ENCODE measurements at regions not wholly inside any gene's neighbourhood (a gene's known extent, or its start where the extent isn't known, plus 50 kb on each side); places are given as distances from the start of the nearest gene placed in this dataset.
"Not testable (repeated sequence)": the region's sequence is repeated elsewhere in the genome, so short reads cannot be mapped to it uniquely, and the experiment has no call there.

GRCh38 chr18:14999085-14999975 lies 251.4 kb downstream of the ANKRD30B start:
- ChIA-PET CTCF (no interaction called here), POLR2A (no interaction called here)
- Histone ChIP-seq H3K27me3 (ENCODE audit: control insufficient read depth, insufficient read depth, low read length) (no peaks in the 10 kb centered on the region), H3K4me3 (ENCODE audit: low read depth, low read length) (no peak overlapping the region), H3K36me3 (ENCODE audit: control insufficient read depth, insufficient read depth, low read length) (no peaks in the 10 kb centered on the region)
- no peak for DNase-seq (ENCODE audit: low read depth)
- TF ChIP-seq CTCF (IDR thresholded peaks at IDR 0.05; ENCODE audit: insufficient read depth, low read depth, low read length) = no peak

GRCh38 chr18:15000119-15001037 lies 252.4 kb downstream of the ANKRD30B start:
- DNase-seq (ENCODE audit: low read depth); H3K4me3 ChIP-seq (ENCODE audit: low read depth, low read length); H3K27me3 ChIP-seq (ENCODE audit: control insufficient read depth, insufficient read depth, low read length); H3K36me3 ChIP-seq (ENCODE audit: control insufficient read depth, insufficient read depth, low read length); CTCF ChIA-PET; POLR2A ChIA-PET: not testable (repeated sequence)

GRCh38 chr18:15001038-15001794 lies 253.2 kb downstream of the ANKRD30B start:
- H3K36me3 ChIP-seq (ENCODE audit: control insufficient read depth, insufficient read depth, low read length); POLR2A ChIA-PET; DNase-seq (ENCODE audit: low read depth); CTCF ChIA-PET; H3K27me3 ChIP-seq (ENCODE audit: control insufficient read depth, insufficient read depth, low read length); H3K4me3 ChIP-seq (ENCODE audit: low read depth, low read length): not testable (repeated sequence)

GRCh38 chr18:15001795-15002107 lies 253.8 kb downstream of the ANKRD30B start:
- POLR2A ChIA-PET; DNase-seq (ENCODE audit: low read depth); H3K4me3 ChIP-seq (ENCODE audit: low read depth, low read length); H3K27me3 ChIP-seq (ENCODE audit: control insufficient read depth, insufficient read depth, low read length); CTCF ChIA-PET; H3K36me3 ChIP-seq (ENCODE audit: control insufficient read depth, insufficient read depth, low read length): not testable (repeated sequence)

GRCh38 chr18:15002765-15003164 lies 254.8 kb downstream of the ANKRD30B start:
- DNase-seq (ENCODE audit: low read depth); CTCF ChIA-PET; H3K36me3 ChIP-seq (ENCODE audit: control insufficient read depth, insufficient read depth, low read length); H3K27me3 ChIP-seq (ENCODE audit: control insufficient read depth, insufficient read depth, low read length); POLR2A ChIA-PET; H3K4me3 ChIP-seq (ENCODE audit: low read depth, low read length): not testable (repeated sequence)

- CTCF ChIA-PET; H3K27me3 ChIP-seq (ENCODE audit: control insufficient read depth, insufficient read depth, low read length); H3K36me3 ChIP-seq (ENCODE audit: control insufficient read depth, insufficient read depth, low read length); DNase-seq (ENCODE audit: low read depth); H3K4me3 ChIP-seq (ENCODE audit: low read depth, low read length); POLR2A ChIA-PET: not testable (repeated sequence)
Measured at GRCh38 chr18:15003231-15003630, 255.3 kb downstream of the ANKRD30B start.

GRCh38 chr18:15003636-15004269 lies 255.8 kb downstream of the ANKRD30B start:
- POLR2A ChIA-PET; CTCF ChIA-PET; H3K4me3 ChIP-seq (ENCODE audit: low read depth, low read length); DNase-seq (ENCODE audit: low read depth); H3K27me3 ChIP-seq (ENCODE audit: control insufficient read depth, insufficient read depth, low read length); H3K36me3 ChIP-seq (ENCODE audit: control insufficient read depth, insufficient read depth, low read length): not testable (repeated sequence)

- H3K4me3 ChIP-seq (ENCODE audit: low read depth, low read length); CTCF ChIA-PET; H3K27me3 ChIP-seq (ENCODE audit: control insufficient read depth, insufficient read depth, low read length); POLR2A ChIA-PET; DNase-seq (ENCODE audit: low read depth); H3K36me3 ChIP-seq (ENCODE audit: control insufficient read depth, insufficient read depth, low read length): not testable (repeated sequence)
Measured at GRCh38 chr18:15004270-15004973, 256.4 kb downstream of the ANKRD30B start.
